SK-N-SH treated with all-trans-retinoic acid at 6 μM for 48 hours (cell line): ENCODE measurements at regions not wholly inside any gene's neighbourhood (a gene's known extent, or its start where the extent isn't known, plus 50 kb on each side); places are given as distances from the start of the nearest gene placed in this dataset.

ENCODE experiments used
- CREB5 ChIP-seq: fragments of 250-450 bp; sonication (Bioruptor Pico); IDR thresholded peaks from 2 replicates; pipeline ENCODE4 v1.5.1; 2020; ENCODE audit warnings: low read depth, mild to moderate bottlenecking, moderate library complexity
- OSR1 ChIP-seq: fragments of 250-450 bp; sonication (Bioruptor Pico); IDR thresholded peaks from 2 replicates; pipeline ENCODE4 v1.8.0; 2022; ENCODE audit warnings: moderate library complexity, mild to moderate bottlenecking, inconsistent platforms
- PATZ1 ChIP-seq: fragments of 250-450 bp; sonication (Bioruptor Pico); IDR thresholded peaks from 2 replicates; pipeline ENCODE4 v1.8.0; 2020; ENCODE audit warnings: mild to moderate bottlenecking, moderate library complexity, borderline replicate concordance
- POU6F1 ChIP-seq: fragments of 250-450 bp; sonication (Bioruptor Pico); IDR thresholded peaks from 2 replicates; pipeline ENCODE4 v1.8.0; 2021; ENCODE audit warnings: low read depth, mild to moderate bottlenecking, moderate library complexity, borderline replicate concordance
- SNAI2 ChIP-seq: fragments of 250-450 bp; sonication (Bioruptor Pico); IDR thresholded peaks from 2 replicates; pipeline ENCODE4 v1.5.0; 2020; ENCODE audit warnings: mild to moderate bottlenecking, moderate library complexity
- TCF4 ChIP-seq: fragments of 250-450 bp; sonication (Bioruptor Pico); IDR thresholded peaks from 2 replicates; pipeline ENCODE4 v1.8.0; 2021; ENCODE audit warnings: mild to moderate bottlenecking, moderate library complexity, borderline replicate concordance
- ZFP3 ChIP-seq: fragments of 250-450 bp; sonication (Bioruptor Pico); IDR thresholded peaks from 2 replicates; pipeline ENCODE4 v1.5.0; 2020; ENCODE audit warnings: mild to moderate bottlenecking, moderate library complexity
- ZFP30 ChIP-seq: fragments of 450-650 bp; formaldehyde crosslinking; IDR thresholded peaks from 2 replicates; pipeline ENCODE4 v1.5.0; 2022; ENCODE audit warnings: mild to moderate bottlenecking, moderate library complexity

GRCh38 chr12:5328669-5329517 lies 103.0 kb upstream of the NTF3 start:
- TF ChIP-seq ZFP30 (CRISPR knock-in tag) = no peak
- no peak for TF ChIP-seq PATZ1 (CRISPR knock-in tag)
- TF ChIP-seq POU6F1 (CRISPR knock-in tag) = no peak
- TF ChIP-seq TCF4 (CRISPR knock-in tag) = no peak
- TF ChIP-seq ZFP3 = no peak
- no peak for TF ChIP-seq CREB5 (CRISPR knock-in tag)
- TF ChIP-seq OSR1 (CRISPR knock-in tag) = no peak
- TF ChIP-seq SNAI2 = no peak
